Kidney epithelial cell (primary cell): ENCODE measurements at regions not wholly inside any gene's neighbourhood (a gene's known extent, or its start where the extent isn't known, plus 50 kb on each side); places are given as distances from the start of the nearest gene placed in this dataset.

Experiments
- DNase-seq: peaks from one replicate; pipeline ENCODE4 v3.0.0-alpha.2; 2010; ENCODE audit warnings: low read depth
- H3K27me3 ChIP-seq: 2 replicates; pipeline ENCODE4 v1.6.0; 2011; ENCODE audit warnings: low read length; ENCODE audit not compliant: control insufficient read depth, insufficient read depth
- H3K36me3 ChIP-seq: 2 replicates; pipeline ENCODE4 v1.5.1; 2011; ENCODE audit warnings: low read length; ENCODE audit not compliant: control insufficient read depth, insufficient read depth
- H3K4me3 ChIP-seq: 2 replicates; pipeline ENCODE4 v1.5.1; 2011; ENCODE audit warnings: low read depth, mild to moderate bottlenecking, control low read depth, low read length
- CTCF ChIP-seq: IDR thresholded peaks from 2 replicates; pipeline ENCODE4 v1.5.1; 2011; ENCODE audit warnings: mild to moderate bottlenecking, moderate library complexity, low read length, control low read depth, inconsistent platforms; ENCODE audit not compliant: insufficient read depth, poor library complexity, severe bottlenecking

- no peak for DNase-seq
- TF ChIP-seq CTCF = no peak
These were observed 233.1 kb downstream of the IRX1 start for GRCh38 chr5:3828761-3829160.

GRCh38 chr5:3833566-3833965 is 237.9 kb downstream of the IRX1 start:
- Histone ChIP-seq H3K27me3 (no peaks in the 10 kb centered on the region), H3K4me3 (no peak overlapping the region), H3K36me3 (no peaks in the 10 kb centered on the region)
- no peak for TF ChIP-seq CTCF
- no peak for DNase-seq

More at GRCh38 chr5:3828761-3829160, 233.1 kb downstream of the IRX1 start:
- H3K4me3 ChIP-seq = no peak overlapping the region
- no peaks in the 10 kb centered on the region for H3K36me3 ChIP-seq
- no peaks in the 10 kb centered on the region for H3K27me3 ChIP-seq

GRCh38 chr5:3835811-3836210 is 240.2 kb downstream of the IRX1 start:
- no peak for DNase-seq
- H3K36me3 ChIP-seq = no peaks in the 10 kb centered on the region
- TF ChIP-seq CTCF = no peak
- no peak overlapping the region for H3K4me3 ChIP-seq
- H3K27me3 ChIP-seq = no peaks in the 10 kb centered on the region

- Histone ChIP-seq H3K27me3 (no peaks in the 10 kb centered on the region), H3K4me3 (no peak overlapping the region), H3K36me3 (no peaks in the 10 kb centered on the region)
- DNase-seq = no peak
- no peak for TF ChIP-seq CTCF
These were observed 240.9 kb downstream of the IRX1 start for GRCh38 chr5:3836528-3836927.

GRCh38 chr5:3837506-3837905 is 241.9 kb downstream of the IRX1 start:
- H3K27me3 ChIP-seq = no peaks in the 10 kb centered on the region
- H3K4me3 ChIP-seq = no peak overlapping the region
- no peaks in the 10 kb centered on the region for H3K36me3 ChIP-seq
- no peak for TF ChIP-seq CTCF
- DNase-seq = no peak

DNA sequence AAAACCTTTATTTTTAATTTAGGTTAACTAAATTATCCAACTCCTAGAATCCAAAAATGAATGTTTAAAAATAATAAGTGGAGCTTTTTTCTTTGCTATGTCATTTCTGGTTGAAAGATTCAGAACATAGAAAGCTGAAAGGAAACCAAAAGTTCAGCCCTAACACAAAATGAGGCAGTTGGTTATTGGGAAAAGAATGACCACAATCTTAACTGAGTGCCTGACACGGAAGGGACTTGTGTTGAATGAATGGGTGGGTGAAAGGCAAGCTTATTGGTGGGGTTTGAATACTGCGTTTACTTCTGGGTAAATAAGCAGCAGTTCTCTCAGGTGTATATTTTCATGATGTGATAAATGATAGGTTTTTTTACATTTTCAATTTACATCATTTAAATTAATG is 243.5 kb downstream of the IRX1 start:
- Histone ChIP-seq H3K4me3 (no peak overlapping the region), H3K27me3 (no peaks in the 10 kb centered on the region), H3K36me3 (no peaks in the 10 kb centered on the region)
- no peak for TF ChIP-seq CTCF
- no peak for DNase-seq
